ENCODE measurements at regions not wholly inside any gene's neighbourhood (a gene's known extent, or its start where the extent isn't known, plus 50 kb on each side); places are given as distances from the start of the nearest gene placed in this dataset.

DNA sequence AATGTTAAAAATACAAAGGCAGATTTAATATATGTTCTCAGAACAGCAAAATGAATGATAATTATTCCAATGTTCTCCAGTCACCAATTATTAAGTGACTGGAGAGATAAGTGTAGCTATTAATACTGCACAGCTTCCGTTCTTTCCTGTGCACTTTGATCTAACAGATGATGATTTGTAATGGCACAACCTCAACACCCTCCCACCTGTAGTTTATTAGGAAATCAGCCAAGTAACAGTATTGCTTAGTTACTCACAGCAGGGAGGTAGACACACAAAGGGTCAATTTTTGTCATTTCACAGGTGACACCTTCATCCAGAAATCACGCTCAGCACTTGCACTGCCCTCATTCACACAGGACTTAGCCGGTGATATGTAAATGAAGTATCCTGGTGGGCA is 688.1 kb downstream of the EPHA3 start:
- TF ChIP-seq, protein P1, sequence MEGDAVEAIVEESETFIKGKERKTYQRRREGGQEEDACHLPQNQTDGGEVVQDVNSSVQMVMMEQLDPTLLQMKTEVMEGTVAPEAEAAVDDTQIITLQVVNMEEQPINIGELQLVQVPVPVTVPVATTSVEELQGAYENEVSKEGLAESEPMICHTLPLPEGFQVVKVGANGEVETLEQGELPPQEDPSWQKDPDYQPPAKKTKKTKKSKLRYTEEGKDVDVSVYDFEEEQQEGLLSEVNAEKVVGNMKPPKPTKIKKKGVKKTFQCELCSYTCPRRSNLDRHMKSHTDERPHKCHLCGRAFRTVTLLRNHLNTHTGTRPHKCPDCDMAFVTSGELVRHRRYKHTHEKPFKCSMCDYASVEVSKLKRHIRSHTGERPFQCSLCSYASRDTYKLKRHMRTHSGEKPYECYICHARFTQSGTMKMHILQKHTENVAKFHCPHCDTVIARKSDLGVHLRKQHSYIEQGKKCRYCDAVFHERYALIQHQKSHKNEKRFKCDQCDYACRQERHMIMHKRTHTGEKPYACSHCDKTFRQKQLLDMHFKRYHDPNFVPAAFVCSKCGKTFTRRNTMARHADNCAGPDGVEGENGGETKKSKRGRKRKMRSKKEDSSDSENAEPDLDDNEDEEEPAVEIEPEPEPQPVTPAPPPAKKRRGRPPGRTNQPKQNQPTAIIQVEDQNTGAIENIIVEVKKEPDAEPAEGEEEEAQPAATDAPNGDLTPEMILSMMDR (IDR thresholded peaks at IDR 0.05; ENCODE audit: low read depth, low read length) = no peak
- TF ChIP-seq EZH2phosphoT487 (IDR thresholded peaks at IDR 0.05; ENCODE audit: low read depth) = no peak

All from OCI-LY3 (cell line).